ENCODE measurements at regions not wholly inside any gene's neighbourhood (a gene's known extent, or its start where the extent isn't known, plus 50 kb on each side); places are given as distances from the start of the nearest gene placed in this dataset.

GRCh38 chr1:195481293-195481692, 1126.9 kb downstream of the KCNT2 start:
- Mint-ChIP-seq H3K36me3 (ENCODE audit: low read depth) (no peaks in the 10 kb centered on the region), H3K4me3 (no peak overlapping the region), H3K27ac (no peak overlapping the region), H3K4me1 (no peaks in the 10 kb centered on the region), H3K9me3 (no peaks in the 10 kb centered on the region), H3K27me3 (ENCODE audit: low read depth, poor library complexity) (no peaks in the 10 kb centered on the region)
- no peak for TF ChIP-seq CTCF (IDR thresholded peaks at IDR 0.05)
- no peak for DNase-seq

- TF ChIP-seq CTCF (IDR thresholded peaks at IDR 0.05), result no peak
- Mint-ChIP-seq H3K36me3 (ENCODE audit: low read depth) (no peaks in the 10 kb centered on the region), H3K4me3 (no peak overlapping the region), H3K4me1 (peaks cover 5% of the 10 kb centered on the region), H3K27me3 (ENCODE audit: low read depth, poor library complexity) (no peaks in the 10 kb centered on the region), H3K27ac (no peak overlapping the region), H3K9me3 (no peaks in the 10 kb centered on the region)
- DNase-seq, result no peak
Measured at GRCh38 chr1:195475568-195475967, 1132.7 kb downstream of the KCNT2 start.

- H3K4me1 Mint-ChIP-seq, result peaks cover 5% of the 10 kb centered on the region
- no peak for TF ChIP-seq CTCF (IDR thresholded peaks at IDR 0.05)
- H3K4me3 Mint-ChIP-seq, result no peak overlapping the region
- no peaks in the 10 kb centered on the region for H3K27me3 Mint-ChIP-seq (ENCODE audit: low read depth, poor library complexity)
- no peaks in the 10 kb centered on the region for H3K9me3 Mint-ChIP-seq
- DNase-seq, result peak; percentile 2
- no peaks in the 10 kb centered on the region for H3K36me3 Mint-ChIP-seq (ENCODE audit: low read depth)
- no peak overlapping the region for H3K27ac Mint-ChIP-seq
Measured at GRCh38 chr1:195472291-195472690, 1135.9 kb downstream of the KCNT2 start.

GRCh38 chr1:195466639-195467038, 1141.6 kb downstream of the KCNT2 start:
- H3K27ac Mint-ChIP-seq, result no peak overlapping the region
- DNase-seq, result no peak
- H3K4me1 Mint-ChIP-seq, result no peaks in the 10 kb centered on the region
- H3K4me3 Mint-ChIP-seq, result no peak overlapping the region
- no peak for TF ChIP-seq CTCF (IDR thresholded peaks at IDR 0.05)
- no peaks in the 10 kb centered on the region for H3K27me3 Mint-ChIP-seq (ENCODE audit: low read depth, poor library complexity)
- no peaks in the 10 kb centered on the region for H3K36me3 Mint-ChIP-seq (ENCODE audit: low read depth)
- peaks cover 6% of the 10 kb centered on the region for H3K9me3 Mint-ChIP-seq

GRCh38 chr1:195462646-195463045, 1145.6 kb downstream of the KCNT2 start:
- no peak for DNase-seq
- no peak for TF ChIP-seq CTCF (IDR thresholded peaks at IDR 0.05)
- Mint-ChIP-seq H3K4me3 (no peak overlapping the region), H3K36me3 (ENCODE audit: low read depth) (no peaks in the 10 kb centered on the region), H3K27me3 (ENCODE audit: low read depth, poor library complexity) (no peaks in the 10 kb centered on the region), H3K27ac (no peak overlapping the region), H3K4me1 (no peaks in the 10 kb centered on the region), H3K9me3 (peaks cover 6% of the 10 kb centered on the region)

GRCh38 chr1:195462152-195462551, 1146.1 kb downstream of the KCNT2 start:
- no peak for DNase-seq
- no peak overlapping the region for H3K4me3 Mint-ChIP-seq
- H3K36me3 Mint-ChIP-seq (ENCODE audit: low read depth), result no peaks in the 10 kb centered on the region
- no peak overlapping the region for H3K27ac Mint-ChIP-seq
- TF ChIP-seq CTCF (IDR thresholded peaks at IDR 0.05), result no peak
- H3K4me1 Mint-ChIP-seq, result no peaks in the 10 kb centered on the region
- peaks cover 6% of the 10 kb centered on the region for H3K9me3 Mint-ChIP-seq
- no peaks in the 10 kb centered on the region for H3K27me3 Mint-ChIP-seq (ENCODE audit: low read depth, poor library complexity)
